H9 (cell line): ENCODE measurements at regions not wholly inside any gene's neighbourhood (a gene's known extent, or its start where the extent isn't known, plus 50 kb on each side); places are given as distances from the start of the nearest gene placed in this dataset.

Experiments used
- DNase-seq: peaks from one replicate; pipeline ENCODE4 v3.0.0-alpha.2; 2017
- H2AFZ ChIP-seq: one replicate; pipeline ENCODE4 v1.6.1; 2013; ENCODE audit warnings: mild to moderate bottlenecking, low read length, control low read depth, moderate library complexity
- H2AK5ac ChIP-seq: 2 replicates; pipeline ENCODE4 v1.6.1; 2013; ENCODE audit warnings: low read length, control low read depth, mixed read lengths; ENCODE audit not compliant: insufficient read length
- H2BK120ac ChIP-seq: one replicate; pipeline ENCODE4 v1.6.1; 2013; ENCODE audit warnings: low read depth, mild to moderate bottlenecking, low read length, control low read depth, inconsistent platforms; ENCODE audit not compliant: poor library complexity, severe bottlenecking
- H2BK12ac ChIP-seq: 2 replicates; pipeline ENCODE4 v1.6.1; 2013; ENCODE audit warnings: low read length, control low read depth, mixed read lengths, low read depth; ENCODE audit not compliant: insufficient read length
- H2BK15ac ChIP-seq: 2 replicates; pipeline ENCODE4 v1.6.1; 2013; ENCODE audit warnings: low read depth, low read length, control low read depth
- H2BK20ac ChIP-seq: one replicate; pipeline ENCODE4 v1.6.1; 2013; ENCODE audit warnings: low read depth, mild to moderate bottlenecking, low read length, control low read depth, inconsistent platforms; ENCODE audit not compliant: poor library complexity, severe bottlenecking
- H2BK5ac ChIP-seq: 2 replicates; pipeline ENCODE4 v1.6.1; 2013; ENCODE audit warnings: low read length, control low read depth, mixed read lengths; ENCODE audit not compliant: insufficient read length
- H3K14ac ChIP-seq: 2 replicates; pipeline ENCODE4 v1.6.1; 2013; ENCODE audit warnings: low read length, control low read depth; ENCODE audit not compliant: insufficient read depth
- H3K18ac ChIP-seq: 2 replicates; pipeline ENCODE4 v1.6.1; 2013; ENCODE audit warnings: low read depth, mild to moderate bottlenecking, mixed read lengths, low read length, control low read depth; ENCODE audit not compliant: insufficient read length
- H3K23ac ChIP-seq: 2 replicates; pipeline ENCODE4 v1.6.1; 2013; ENCODE audit warnings: low read length, control low read depth, mixed read lengths, low read depth; ENCODE audit not compliant: insufficient read length
- H3K23me2 ChIP-seq: 2 replicates; pipeline ENCODE4 v1.6.1; 2013; ENCODE audit warnings: low read depth, mild to moderate bottlenecking, mixed read lengths, low read length, control low read depth; ENCODE audit not compliant: insufficient read length, poor library complexity, severe bottlenecking
- H3K27ac ChIP-seq: 2 replicates; pipeline ENCODE4 v1.5.1; 2013; ENCODE audit warnings: low read length, control low read depth, mixed read lengths, low read depth; ENCODE audit not compliant: insufficient read length
- H3K27me3 ChIP-seq: 2 replicates; pipeline ENCODE4 v1.6.1; 2013; ENCODE audit warnings: low read length, control low read depth, inconsistent platforms; ENCODE audit not compliant: insufficient read depth
- H3K4ac ChIP-seq: 2 replicates; pipeline ENCODE4 v1.6.1; 2013; ENCODE audit warnings: low read depth, mild to moderate bottlenecking, control low read depth, inconsistent platforms, low read length, moderate library complexity
- H3K4me1 ChIP-seq: 2 replicates; pipeline ENCODE4 v1.6.1; 2013; ENCODE audit warnings: low read length, control low read depth, inconsistent platforms; ENCODE audit not compliant: insufficient read depth
- H3K4me2 ChIP-seq: 2 replicates; pipeline ENCODE4 v1.6.1; 2013; ENCODE audit warnings: low read length, control low read depth, mixed read lengths; ENCODE audit not compliant: insufficient read length, insufficient read depth
- H3K56ac ChIP-seq: 2 replicates; pipeline ENCODE4 v1.6.1; 2013; ENCODE audit warnings: low read depth, mild to moderate bottlenecking, mixed read lengths, low read length, control low read depth; ENCODE audit not compliant: insufficient read length
- H3K79me1 ChIP-seq: 2 replicates; pipeline ENCODE4 v1.6.1; 2013; ENCODE audit warnings: low read depth, mild to moderate bottlenecking, moderate library complexity, low read length, control low read depth, inconsistent platforms; ENCODE audit not compliant: insufficient read depth, poor library complexity, severe bottlenecking
- H3K79me2 ChIP-seq: 2 replicates; pipeline ENCODE4 v1.6.1; 2013; ENCODE audit warnings: low read length, control low read depth, inconsistent platforms; ENCODE audit not compliant: insufficient read depth
- H3K9ac ChIP-seq: 2 replicates; pipeline ENCODE4 v1.6.1; 2013; ENCODE audit warnings: low read length, control low read depth, mixed read lengths; ENCODE audit not compliant: insufficient read length; ENCODE audit errors: extremely low read depth
- H3K9me3 ChIP-seq: one replicate; pipeline ENCODE4 v1.6.1; 2013; ENCODE audit warnings: low read depth, low read length, inconsistent platforms; ENCODE audit not compliant: control insufficient read depth
- H3T11ph ChIP-seq: one replicate; pipeline ENCODE4 v1.6.1; 2013; ENCODE audit warnings: mild to moderate bottlenecking, low read length, control low read depth, inconsistent platforms
- H4K20me1 ChIP-seq: one replicate; pipeline ENCODE4 v1.6.1; 2013; ENCODE audit not compliant: control insufficient read depth, insufficient read length, insufficient read depth
- H4K5ac ChIP-seq: 2 replicates; pipeline ENCODE4 v1.6.1; 2013; ENCODE audit warnings: low read depth, mild to moderate bottlenecking, mixed read lengths, low read length, control low read depth; ENCODE audit not compliant: insufficient read length
- H4K8ac ChIP-seq: replicated peaks from 2 replicates; pipeline ENCODE4 v1.6.1; 2013; ENCODE audit warnings: low read length, control low read depth, mixed read lengths, low read depth; ENCODE audit not compliant: insufficient read length
- H4K91ac ChIP-seq: 2 replicates; pipeline ENCODE4 v1.6.1; 2013; ENCODE audit warnings: low read depth, mild to moderate bottlenecking, moderate library complexity, mixed read lengths, low read length, control low read depth; ENCODE audit not compliant: insufficient read length
- H3K27ac Mint-ChIP-seq, 3 experiments: 2 replicates in 2 of 3; 3 replicates in 1 of 3; pipeline ENCODE4 v1.8.0; 2020 to 2021; ENCODE audit warnings: mixed read lengths in 3 of 3, mild to moderate bottlenecking in 1 of 3, moderate library complexity in 1 of 3
- H3K27me3 Mint-ChIP-seq: 2 replicates; pipeline ENCODE4 v1.8.0; 2021; ENCODE audit warnings: low read depth, mild to moderate bottlenecking, moderate library complexity, mixed read lengths
- H3K36me3 Mint-ChIP-seq, 3 experiments: 2 replicates in 2 of 3; 3 replicates in 1 of 3; pipeline ENCODE4 v1.8.0; 2020 to 2021; ENCODE audit warnings: low read depth in 3 of 3, mixed read lengths in 3 of 3; ENCODE audit not compliant: insufficient read depth in 1 of 3
- H3K4me1 Mint-ChIP-seq, 2 experiments: 2 replicates each; pipeline ENCODE4 v1.8.0; 2020; ENCODE audit warnings: mixed read lengths in 2 of 2
- H3K4me3 Mint-ChIP-seq, 2 experiments: 2 replicates in 1 of 2; 3 replicates in 1 of 2; pipeline ENCODE4 v1.8.0; 2020 to 2021; ENCODE audit warnings: mild to moderate bottlenecking in 2 of 2, mixed read lengths in 2 of 2, moderate library complexity in 1 of 2
- H3K9me3 Mint-ChIP-seq, 2 experiments: 2 replicates in 1 of 2; 3 replicates in 1 of 2; pipeline ENCODE4 v1.8.0; 2020; ENCODE audit warnings: mild to moderate bottlenecking in 2 of 2, mixed read lengths in 2 of 2, moderate library complexity in 1 of 2
- CTCF ChIP-seq: fragments of 200-600 bp; sonication (generic); conservative IDR thresholded peaks from 3 replicates; pipeline ENCODE4 v1.8.0; 2021; ENCODE audit warnings: antibody characterized with exemption, mild to moderate bottlenecking
- WGBS: extraction: QIAGEN DNeasy Blood & Tissue Kit; methylation state at CpG from one replicate; pipeline ENCODE4 v1.1.7; 2013; ENCODE audit warnings: missing lambda C conversion rate, low lambda C conversion rate, mixed read lengths; ENCODE audit not compliant: insufficient read length; ENCODE audit errors: extremely low coverage; 5-methylcytosine and 5-hydroxymethylcytosine counted together

DNA sequence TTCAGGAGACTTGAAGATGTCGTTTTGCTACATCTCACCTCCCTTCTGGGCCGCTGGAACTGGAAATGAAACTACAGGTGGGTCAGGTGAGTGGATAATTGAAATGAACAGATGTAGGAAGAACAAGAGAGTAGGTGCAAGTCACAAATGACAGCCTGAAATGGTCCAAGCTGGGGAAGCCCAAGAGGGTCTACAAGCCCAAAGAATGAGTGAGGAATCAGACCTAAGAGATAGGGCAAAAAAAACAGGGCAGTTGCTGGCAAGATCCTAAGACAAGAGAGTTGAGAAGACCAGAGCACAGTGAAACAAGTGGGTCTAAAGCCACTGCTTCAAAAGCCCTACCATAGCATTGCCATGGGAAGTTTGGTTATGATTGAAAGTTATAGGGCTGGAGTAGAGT is 67.4 kb upstream of the SNRK start:
- Histone ChIP-seq H3K18ac (no peak overlapping the region), H4K8ac (no peak overlapping the region), H3K27ac (no peak overlapping the region), H3T11ph (no peak overlapping the region), H2BK120ac (no peak overlapping the region), H3K79me1 (no peaks in the 10 kb centered on the region), H2AFZ (no peak overlapping the region), H3K27me3 (no peaks in the 10 kb centered on the region), H4K20me1 (no peaks in the 10 kb centered on the region), H4K5ac (no peak overlapping the region), H2BK12ac (no peak overlapping the region), H3K79me2 (no peaks in the 10 kb centered on the region), H4K91ac (no peak overlapping the region), H2BK5ac (no peak overlapping the region), H2BK20ac (no peak overlapping the region), H3K23ac (no peak overlapping the region), H2BK15ac (no peak overlapping the region), H3K4ac (no peak overlapping the region), H3K56ac (no peak overlapping the region), H3K9ac (no peak overlapping the region), H3K14ac (no peak overlapping the region), H3K9me3 (no peaks in the 10 kb centered on the region), H2AK5ac (no peak overlapping the region), H3K4me2 (no peak overlapping the region), H3K23me2 (no peaks in the 10 kb centered on the region), H3K4me1 (no peaks in the 10 kb centered on the region)
- WGBS, result no CpG with 5 or more reads among the region's 2 CpGs
- Mint-ChIP-seq H3K27ac (no peak overlapping the region), H3K27me3 (peaks cover 15% of the 10 kb centered on the region), H3K36me3 (peaks cover 0 to 9% (median 3%) of the 10 kb centered on the region in 3 experiments; a peak in 4 of 7 replicates), H3K9me3 (peaks cover 11 to 14% of the 10 kb centered on the region in 2 experiments), H3K4me1 (no peaks in the 10 kb centered on the region), H3K4me3 (no peak overlapping the region)
- no peak for TF ChIP-seq CTCF
- no peak for DNase-seq
